Smooth muscle cell (in vitro differentiated cells): ENCODE measurements at regions not wholly inside any gene's neighbourhood (a gene's known extent, or its start where the extent isn't known, plus 50 kb on each side); places are given as distances from the start of the nearest gene placed in this dataset.

Experiments
- DNase-seq: peaks from one replicate; lab custom pipeline; 2025; ENCODE audit not compliant: unreplicated experiment; lab: John Stamatoyannopoulos, UW
- H2AFZ ChIP-seq: fragments of 200-600 bp; sonication (generic); 2 replicates; pipeline ENCODE4 v1.6.0; 2016; ENCODE audit warnings: antibody characterized with exemption, low read depth, mild to moderate bottlenecking
- H3F3A ChIP-seq: fragments of 200-600 bp; sonication (generic); 2 replicates; pipeline ENCODE4 v1.6.0; 2017; ENCODE audit warnings: antibody characterized with exemption, low read depth
- H3K27ac ChIP-seq: fragments of 200-600 bp; sonication (generic); 2 replicates; pipeline ENCODE4 v1.5.1; 2016; ENCODE audit warnings: low read depth, mild to moderate bottlenecking
- H3K27me3 ChIP-seq: fragments of 200-600 bp; sonication (generic); 2 replicates; pipeline ENCODE4 v1.6.1; 2016; ENCODE audit warnings: low read depth, mild to moderate bottlenecking
- H3K36me3 ChIP-seq: fragments of 200-600 bp; sonication (generic); 2 replicates; pipeline ENCODE4 v1.5.1; 2016; ENCODE audit warnings: low read depth
- H3K4me1 ChIP-seq: fragments of 200-600 bp; sonication (generic); 2 replicates; pipeline ENCODE4 v1.5.1; 2016; ENCODE audit warnings: low read depth
- H3K4me2 ChIP-seq: fragments of 200-600 bp; sonication (generic); 2 replicates; pipeline ENCODE4 v1.6.0; 2016; ENCODE audit warnings: mild to moderate bottlenecking
- H3K4me3 ChIP-seq: fragments of 200-600 bp; sonication (generic); 2 replicates; pipeline ENCODE4 v1.5.1; 2016; ENCODE audit warnings: mild to moderate bottlenecking
- H3K79me2 ChIP-seq: fragments of 200-600 bp; sonication (generic); 2 replicates; pipeline ENCODE4 v1.6.0; 2016; ENCODE audit warnings: low read depth, mild to moderate bottlenecking
- H3K9ac ChIP-seq: fragments of 200-600 bp; sonication (generic); 2 replicates; pipeline ENCODE4 v1.6.0; 2016; ENCODE audit warnings: low read depth
- H3K9me3 ChIP-seq: fragments of 200-600 bp; sonication (generic); replicated peaks from 2 replicates; pipeline ENCODE4 v1.5.1; 2016; ENCODE audit warnings: low read depth
- H4K20me1 ChIP-seq: fragments of 200-600 bp; sonication (generic); 2 replicates; pipeline ENCODE4 v1.6.0; 2016; ENCODE audit warnings: low read depth
- WGBS: methylation state at CpG from one replicate; pipeline ENCODE4 v1.1.7; 2016; ENCODE audit warnings: low lambda C conversion rate; 5-methylcytosine and 5-hydroxymethylcytosine counted together
- TF ChIP-seq, protein P1 (sequence below): fragments of 200-600 bp; sonication (generic); IDR thresholded peaks from 2 replicates; pipeline ENCODE4 v1.5.1; 2017; ENCODE audit warnings: borderline replicate concordance, mild to moderate bottlenecking, antibody characterized with exemption; ENCODE audit not compliant: insufficient read depth, poor library complexity, severe bottlenecking

DNA sequence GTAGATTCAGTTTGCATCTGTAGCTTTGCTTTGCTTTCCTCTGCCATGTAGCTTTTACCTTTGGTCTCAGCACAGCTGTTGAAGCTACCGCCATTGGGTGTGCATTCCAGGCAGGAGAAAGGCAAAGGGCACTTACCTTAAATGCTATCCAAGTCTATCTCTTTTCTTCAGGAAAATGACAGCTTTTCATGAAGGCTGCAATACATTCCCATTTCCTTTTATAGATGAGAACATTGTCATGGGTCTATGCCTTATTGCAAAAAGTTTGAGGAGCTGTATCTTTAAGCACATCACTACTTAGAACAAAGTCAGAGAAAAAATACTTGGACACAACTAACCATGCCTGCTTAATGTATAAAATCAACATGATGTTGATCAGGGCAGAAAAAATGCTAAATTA lies 266.8 kb downstream of the DOK5 start:
- Histone ChIP-seq H3K4me1 (no peaks in the 10 kb centered on the region), H4K20me1 (no peaks in the 10 kb centered on the region), H3K27ac (no peak overlapping the region), H3K4me3 (no peak overlapping the region), H3K27me3 (peaks cover 3% of the 10 kb centered on the region), H3K9ac (no peak overlapping the region), H3F3A (no peaks in the 10 kb centered on the region), H3K9me3 (no peaks in the 10 kb centered on the region), H3K36me3 (no peaks in the 10 kb centered on the region), H2AFZ (no peak overlapping the region), H3K79me2 (no peaks in the 10 kb centered on the region), H3K4me2 (no peak overlapping the region)
- no peak for DNase-seq
- TF ChIP-seq, protein P1, sequence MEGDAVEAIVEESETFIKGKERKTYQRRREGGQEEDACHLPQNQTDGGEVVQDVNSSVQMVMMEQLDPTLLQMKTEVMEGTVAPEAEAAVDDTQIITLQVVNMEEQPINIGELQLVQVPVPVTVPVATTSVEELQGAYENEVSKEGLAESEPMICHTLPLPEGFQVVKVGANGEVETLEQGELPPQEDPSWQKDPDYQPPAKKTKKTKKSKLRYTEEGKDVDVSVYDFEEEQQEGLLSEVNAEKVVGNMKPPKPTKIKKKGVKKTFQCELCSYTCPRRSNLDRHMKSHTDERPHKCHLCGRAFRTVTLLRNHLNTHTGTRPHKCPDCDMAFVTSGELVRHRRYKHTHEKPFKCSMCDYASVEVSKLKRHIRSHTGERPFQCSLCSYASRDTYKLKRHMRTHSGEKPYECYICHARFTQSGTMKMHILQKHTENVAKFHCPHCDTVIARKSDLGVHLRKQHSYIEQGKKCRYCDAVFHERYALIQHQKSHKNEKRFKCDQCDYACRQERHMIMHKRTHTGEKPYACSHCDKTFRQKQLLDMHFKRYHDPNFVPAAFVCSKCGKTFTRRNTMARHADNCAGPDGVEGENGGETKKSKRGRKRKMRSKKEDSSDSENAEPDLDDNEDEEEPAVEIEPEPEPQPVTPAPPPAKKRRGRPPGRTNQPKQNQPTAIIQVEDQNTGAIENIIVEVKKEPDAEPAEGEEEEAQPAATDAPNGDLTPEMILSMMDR, result no peak
- WGBS, result 88% methylated on average over 1 of the region's 1 CpG

DNA sequence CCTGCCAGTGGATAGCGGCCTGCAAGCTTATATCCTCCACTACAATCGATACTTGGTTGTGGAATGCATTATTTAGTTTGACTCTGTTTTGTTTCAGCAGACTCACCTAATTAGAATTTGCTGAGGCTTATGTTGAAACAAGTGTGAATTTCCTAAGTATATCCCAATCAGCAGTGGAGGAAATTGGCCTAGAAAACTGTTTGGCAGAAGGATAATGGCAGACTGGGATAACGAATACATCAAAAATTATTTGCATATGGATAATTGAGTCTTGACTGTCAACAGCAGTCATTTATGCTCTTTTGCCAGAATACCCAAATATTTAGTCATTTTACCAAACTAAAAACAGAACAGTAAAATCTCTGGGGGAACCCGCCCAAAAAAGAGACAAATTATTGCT lies 261.0 kb downstream of the DOK5 start:
- Histone ChIP-seq H3K9me3 (no peaks in the 10 kb centered on the region), H3K4me2 (no peak overlapping the region), H3K9ac (no peak overlapping the region), H3K36me3 (no peaks in the 10 kb centered on the region), H3F3A (no peaks in the 10 kb centered on the region), H3K4me1 (no peaks in the 10 kb centered on the region), H2AFZ (no peak overlapping the region), H4K20me1 (no peaks in the 10 kb centered on the region), H3K27ac (no peak overlapping the region), H3K4me3 (no peak overlapping the region), H3K27me3 (peaks cover 3% of the 10 kb centered on the region), H3K79me2 (no peaks in the 10 kb centered on the region)
- TF ChIP-seq, protein P1, result no peak
- 89% methylated on average over 4 of the region's 4 CpGs for WGBS
- DNase-seq, result no peak

DNA sequence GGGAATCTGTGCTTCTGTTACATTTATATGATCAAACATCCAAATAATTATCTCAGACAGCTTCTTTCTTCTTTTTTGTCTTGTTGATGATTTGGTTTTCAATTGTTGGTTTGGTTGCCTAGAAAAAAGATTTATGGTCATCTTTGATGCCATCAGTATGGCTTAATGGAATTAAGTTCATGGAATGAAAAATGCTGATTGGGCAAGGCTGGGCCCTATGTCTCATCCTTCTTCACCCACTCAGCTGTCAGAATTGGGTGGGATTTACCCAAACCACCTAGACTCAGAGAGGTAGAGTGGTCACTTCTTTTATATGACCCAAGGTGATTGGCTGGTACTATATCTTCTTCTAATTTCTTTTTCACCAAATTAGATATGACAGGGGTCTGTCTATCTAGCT lies 258.3 kb downstream of the DOK5 start:
- no peaks in the 10 kb centered on the region for H3F3A ChIP-seq
- H3K4me2 ChIP-seq, result no peak overlapping the region
- no peaks in the 10 kb centered on the region for H4K20me1 ChIP-seq
- no peak overlapping the region for H3K27ac ChIP-seq
- DNase-seq, result no peak
- H2AFZ ChIP-seq, result no peak overlapping the region
- no peaks in the 10 kb centered on the region for H3K36me3 ChIP-seq
- no peak overlapping the region for H3K4me3 ChIP-seq
- TF ChIP-seq, protein P1, result no peak
- no peak overlapping the region for H3K9ac ChIP-seq
- H3K27me3 ChIP-seq, result peaks cover 3% of the 10 kb centered on the region
- H3K79me2 ChIP-seq, result no peaks in the 10 kb centered on the region
- H3K9me3 ChIP-seq, result no peaks in the 10 kb centered on the region
- H3K4me1 ChIP-seq, result no peaks in the 10 kb centered on the region

DNA sequence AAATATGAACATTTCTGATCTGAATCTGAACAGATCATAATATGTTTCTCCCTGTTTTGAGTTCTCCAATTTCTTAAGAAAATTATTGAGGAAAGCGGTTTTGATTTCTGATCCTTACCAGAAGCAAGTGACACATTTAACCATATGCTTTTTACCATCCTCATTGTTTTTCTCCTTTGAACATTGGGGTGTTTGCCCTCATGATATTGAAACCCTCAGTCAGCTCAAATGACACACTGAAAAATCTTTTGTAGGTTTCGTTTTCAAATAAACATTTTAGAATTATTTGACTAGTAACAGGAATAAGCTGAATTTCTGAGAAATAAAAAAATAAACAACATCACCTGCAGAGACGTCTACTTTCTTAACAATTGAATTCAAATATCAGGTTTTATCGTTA lies 252.1 kb downstream of the DOK5 start:
- Histone ChIP-seq H3F3A (no peaks in the 10 kb centered on the region), H3K9me3 (no peaks in the 10 kb centered on the region)

More for the DNA sequence above, 252.1 kb downstream of the DOK5 start:
- no peak for DNase-seq
- H3K79me2 ChIP-seq, result no peaks in the 10 kb centered on the region
- 88% methylated on average over 4 of the region's 4 CpGs for WGBS
- no peak overlapping the region for H3K27ac ChIP-seq
- H4K20me1 ChIP-seq, result no peaks in the 10 kb centered on the region
- H3K36me3 ChIP-seq, result no peaks in the 10 kb centered on the region
- H2AFZ ChIP-seq, result no peak overlapping the region
- no peak overlapping the region for H3K9ac ChIP-seq
- no peaks in the 10 kb centered on the region for H3K27me3 ChIP-seq
- H3K4me2 ChIP-seq, result no peak overlapping the region
- TF ChIP-seq, protein P1, result no peak
- no peak overlapping the region for H3K4me3 ChIP-seq
- no peaks in the 10 kb centered on the region for H3K4me1 ChIP-seq
